Mesendoderm (in vitro differentiated cells): ENCODE measurements at regions not wholly inside any gene's neighbourhood (a gene's known extent, or its start where the extent isn't known, plus 50 kb on each side); places are given as distances from the start of the nearest gene placed in this dataset.

ENCODE experiments used
- DNase-seq: peaks from one replicate; pipeline ENCODE4 v3.0.0; 2013
- H2AK5ac ChIP-seq: 2 replicates; pipeline ENCODE4 v1.6.1; 2013; ENCODE audit warnings: low read length, inconsistent platforms
- H2BK120ac ChIP-seq: 2 replicates; pipeline ENCODE4 v1.6.1; 2013; ENCODE audit warnings: low read depth, mild to moderate bottlenecking, low read length, moderate library complexity, mixed read lengths
- H2BK15ac ChIP-seq: replicated peaks from 2 replicates; pipeline ENCODE4 v1.6.1; 2013; ENCODE audit warnings: low read depth, mild to moderate bottlenecking, moderate library complexity
- H2BK5ac ChIP-seq: 2 replicates; pipeline ENCODE4 v1.6.1; 2013; ENCODE audit warnings: low read length, inconsistent platforms
- H3K18ac ChIP-seq: 2 replicates; pipeline ENCODE4 v1.6.1; 2013; ENCODE audit warnings: mild to moderate bottlenecking, low read length, mixed read lengths
- H3K23ac ChIP-seq: one replicate; pipeline ENCODE4 v1.6.1; 2013; ENCODE audit warnings: low read length
- H3K27ac ChIP-seq: 2 replicates; pipeline ENCODE4 v1.5.1; 2013; ENCODE audit warnings: low read depth, mild to moderate bottlenecking, inconsistent platforms, low read length, moderate library complexity
- H3K27me3 ChIP-seq: 2 replicates; pipeline ENCODE4 v1.6.1; 2013; ENCODE audit warnings: low read length, control low read depth, mild to moderate bottlenecking, inconsistent platforms; ENCODE audit not compliant: insufficient read depth, poor library complexity
- H3K36me3 ChIP-seq: 2 replicates; pipeline ENCODE4 v1.6.1; 2013; ENCODE audit warnings: low read length, inconsistent platforms; ENCODE audit not compliant: control insufficient read depth, insufficient read depth
- H3K4ac ChIP-seq: one replicate; pipeline ENCODE4 v1.6.1; 2013; ENCODE audit warnings: low read depth, mild to moderate bottlenecking, low read length, moderate library complexity
- H3K4me1 ChIP-seq: 2 replicates; pipeline ENCODE4 v1.6.1; 2013; ENCODE audit warnings: low read depth, low read length, inconsistent platforms; ENCODE audit not compliant: control insufficient read depth
- H3K4me2 ChIP-seq: 2 replicates; pipeline ENCODE4 v1.6.1; 2013; ENCODE audit warnings: low read length
- H3K4me3 ChIP-seq: 2 replicates; pipeline ENCODE4 v1.5.1; 2013; ENCODE audit warnings: mild to moderate bottlenecking, low read length
- H3K56ac ChIP-seq: one replicate; pipeline ENCODE4 v1.6.1; 2013; ENCODE audit warnings: low read length
- H3K79me1 ChIP-seq: 2 replicates; pipeline ENCODE4 v1.6.1; 2013; ENCODE audit warnings: low read length, inconsistent platforms
- H3K79me2 ChIP-seq: 2 replicates; pipeline ENCODE4 v1.6.1; 2013; ENCODE audit warnings: mild to moderate bottlenecking, low read length; ENCODE audit not compliant: control insufficient read depth, insufficient read depth
- H3K9ac ChIP-seq: 2 replicates; pipeline ENCODE4 v1.6.1; 2013; ENCODE audit warnings: low read length, inconsistent platforms
- H4K5ac ChIP-seq: one replicate; pipeline ENCODE4 v1.6.1; 2013; ENCODE audit warnings: low read length
- H4K8ac ChIP-seq: one replicate; pipeline ENCODE4 v1.6.1; 2013; ENCODE audit warnings: low read depth, mild to moderate bottlenecking, control low read depth, low read length, moderate library complexity
- WGBS: extraction: QIAGEN DNeasy Blood & Tissue Kit; methylation state at CpG from one replicate; pipeline ENCODE4 v1.1.7; 2013; ENCODE audit warnings: low lambda C conversion rate, missing lambda C conversion rate; ENCODE audit not compliant: insufficient coverage; ENCODE audit errors: extremely low coverage; 5-methylcytosine and 5-hydroxymethylcytosine counted together

DNA sequence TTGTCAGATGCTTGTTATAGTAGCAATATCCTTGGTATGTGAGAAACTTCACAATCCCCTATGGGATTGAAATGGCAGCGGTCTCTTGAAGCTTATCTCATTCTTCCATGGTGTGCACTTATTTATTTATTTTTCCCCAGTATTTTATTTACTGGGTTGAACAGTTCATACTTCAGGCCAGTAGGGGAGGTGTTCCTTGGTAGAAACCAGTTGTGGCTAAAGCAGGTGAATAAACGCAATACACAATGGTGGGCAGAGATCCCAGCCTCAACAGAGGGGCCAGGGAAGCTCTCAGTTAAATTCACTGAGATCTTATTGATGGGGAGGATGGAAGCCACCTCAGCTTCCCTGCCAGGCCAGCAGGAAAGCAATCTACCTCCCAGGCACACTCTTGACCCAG lies 93.7 kb upstream of the SRD5A2 start:
- Histone ChIP-seq H2BK5ac (no peak overlapping the region), H2AK5ac (no peak overlapping the region), H3K27ac (no peak overlapping the region), H2BK120ac (no peak overlapping the region), H3K4me1 (no peaks in the 10 kb centered on the region), H3K56ac (no peak overlapping the region), H3K79me1 (no peaks in the 10 kb centered on the region), H3K4me3 (no peak overlapping the region), H3K4me2 (no peak overlapping the region), H3K9ac (no peak overlapping the region), H3K79me2 (no peaks in the 10 kb centered on the region), H4K8ac (no peak overlapping the region), H3K4ac (no peak overlapping the region), H2BK15ac (no peak overlapping the region), H3K27me3 (no peaks in the 10 kb centered on the region), H4K5ac (no peak overlapping the region), H3K36me3 (no peaks in the 10 kb centered on the region), H3K23ac (no peak overlapping the region), H3K18ac (no peak overlapping the region)
- DNase-seq = peak; percentile 19
- WGBS = no CpG with 5 or more reads among the region's 2 CpGs

DNA sequence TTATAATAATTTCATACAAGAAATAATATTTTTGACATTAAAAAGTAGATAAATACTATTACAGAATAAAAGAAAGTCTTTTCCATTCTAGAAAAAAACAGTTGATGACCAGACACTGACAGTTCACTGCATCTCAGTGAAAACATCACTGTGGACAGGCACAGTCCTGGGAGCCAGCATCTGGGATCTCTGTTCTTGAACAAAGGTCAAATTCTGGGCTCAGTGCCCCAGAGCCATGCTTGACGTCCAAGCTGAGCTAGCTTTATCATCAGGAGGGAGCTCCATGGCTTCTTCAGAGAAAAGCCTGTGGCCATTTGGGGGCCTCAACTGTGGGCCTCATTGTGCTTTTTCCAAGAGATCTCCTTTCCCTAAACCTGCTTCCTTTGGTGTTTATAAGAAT lies 86.1 kb upstream of the SRD5A2 start:
- Histone ChIP-seq H3K18ac (no peak overlapping the region), H3K27me3 (no peaks in the 10 kb centered on the region), H3K27ac (no peak overlapping the region), H3K4me3 (no peak overlapping the region), H3K23ac (no peak overlapping the region), H3K79me2 (no peaks in the 10 kb centered on the region), H4K5ac (no peak overlapping the region), H2AK5ac (no peak overlapping the region), H3K4ac (no peak overlapping the region), H3K9ac (no peak overlapping the region), H3K4me2 (no peak overlapping the region), H2BK120ac (no peak overlapping the region), H3K36me3 (no peaks in the 10 kb centered on the region), H3K4me1 (no peaks in the 10 kb centered on the region), H2BK5ac (no peak overlapping the region), H4K8ac (no peak overlapping the region), H3K56ac (no peak overlapping the region), H3K79me1 (no peaks in the 10 kb centered on the region), H2BK15ac (no peak overlapping the region)
- no peak for DNase-seq
- no CpG with 5 or more reads among the region's 1 CpG for whole genome bisulfite sequencing

DNA sequence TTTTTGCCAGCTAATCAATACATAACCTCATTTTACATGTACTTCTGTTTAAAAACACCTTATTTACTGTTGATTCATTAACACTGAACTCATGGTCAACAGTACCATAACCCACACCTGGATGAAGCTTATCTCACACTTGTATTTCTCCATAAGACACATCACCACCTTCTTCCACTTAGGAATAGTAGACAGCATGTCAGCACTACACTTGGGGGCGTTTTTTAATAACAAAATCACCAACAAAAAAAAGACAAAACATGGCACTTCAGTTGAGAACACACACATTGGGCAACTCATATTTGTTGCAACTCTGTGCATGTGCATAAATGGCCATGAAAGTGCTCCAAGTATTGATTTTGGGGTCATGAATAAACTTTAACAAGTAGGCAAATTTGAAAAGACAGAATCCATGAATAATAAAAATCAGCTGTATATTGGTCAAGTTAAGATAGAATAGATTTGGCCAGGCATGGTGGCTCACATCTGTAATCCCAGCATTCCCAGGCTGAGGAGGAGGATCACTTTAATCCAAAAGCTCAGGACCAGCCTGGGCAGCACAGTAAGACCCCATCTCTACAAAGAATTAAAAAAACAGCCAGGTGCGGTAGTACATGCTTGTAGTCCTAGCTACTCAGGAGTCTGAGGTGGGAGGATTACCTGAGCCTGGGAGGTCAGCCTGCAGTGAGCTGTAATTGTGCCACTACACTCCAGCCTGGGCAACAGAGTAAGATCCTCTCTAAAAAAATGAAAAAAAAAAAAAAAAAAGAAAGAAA lies 84.4 kb upstream of the SRD5A2 start:
- Histone ChIP-seq H3K27me3 (no peaks in the 10 kb centered on the region), H2BK120ac (no peak overlapping the region), H3K27ac (no peak overlapping the region), H3K56ac (no peak overlapping the region), H2AK5ac (no peak overlapping the region), H3K23ac (no peak overlapping the region), H3K36me3 (no peaks in the 10 kb centered on the region), H3K4me3 (no peak overlapping the region), H3K79me2 (no peaks in the 10 kb centered on the region), H3K4me2 (no peak overlapping the region), H4K5ac (no peak overlapping the region), H3K9ac (no peak overlapping the region), H3K4ac (no peak overlapping the region), H3K18ac (no peak overlapping the region), H3K79me1 (no peaks in the 10 kb centered on the region), H2BK15ac (no peak overlapping the region), H3K4me1 (no peaks in the 10 kb centered on the region), H4K8ac (no peak overlapping the region), H2BK5ac (no peak overlapping the region)
- DNase-seq = no peak
- no CpG with 5 or more reads among the region's 2 CpGs for WGBS

DNA sequence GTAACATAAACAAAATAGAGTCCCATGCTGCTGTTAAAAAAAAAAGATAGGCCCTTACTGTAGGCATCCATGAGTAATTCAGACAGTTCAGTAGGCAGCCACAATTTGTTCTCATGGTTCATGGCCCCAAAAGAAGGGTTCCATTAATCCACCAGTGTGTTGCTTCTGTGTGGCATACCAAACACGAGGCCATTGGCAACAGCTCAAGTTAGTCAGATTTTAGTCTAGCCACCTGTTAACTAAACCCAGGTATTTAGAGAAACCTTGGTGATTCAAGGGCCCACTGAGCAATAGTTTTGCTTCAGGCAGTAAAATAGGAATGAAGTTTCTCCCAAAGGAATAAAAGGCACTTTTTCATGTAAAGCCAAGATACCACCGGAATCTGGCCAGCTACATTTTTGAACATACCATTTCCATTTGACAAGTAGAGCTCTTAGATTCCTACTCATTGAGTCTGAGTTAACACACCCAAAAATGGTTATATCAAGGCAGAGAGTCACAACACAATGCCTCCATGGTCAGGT lies 80.1 kb upstream of the SRD5A2 start:
- Histone ChIP-seq H2BK120ac (no peak overlapping the region), H2AK5ac (no peak overlapping the region), H4K5ac (no peak overlapping the region), H3K4me2 (no peak overlapping the region), H3K36me3 (no peaks in the 10 kb centered on the region), H3K79me2 (no peaks in the 10 kb centered on the region), H3K4ac (no peak overlapping the region), H3K79me1 (no peaks in the 10 kb centered on the region), H3K4me3 (no peak overlapping the region), H2BK15ac (no peak overlapping the region), H3K9ac (no peak overlapping the region), H3K27me3 (no peaks in the 10 kb centered on the region), H2BK5ac (no peak overlapping the region), H3K56ac (no peak overlapping the region), H3K27ac (no peak overlapping the region), H3K23ac (no peak overlapping the region), H3K4me1 (no peaks in the 10 kb centered on the region), H3K18ac (no peak overlapping the region), H4K8ac (no peak overlapping the region)
- no peak for DNase-seq
- WGBS = no CpG with 5 or more reads among the region's 2 CpGs

DNA sequence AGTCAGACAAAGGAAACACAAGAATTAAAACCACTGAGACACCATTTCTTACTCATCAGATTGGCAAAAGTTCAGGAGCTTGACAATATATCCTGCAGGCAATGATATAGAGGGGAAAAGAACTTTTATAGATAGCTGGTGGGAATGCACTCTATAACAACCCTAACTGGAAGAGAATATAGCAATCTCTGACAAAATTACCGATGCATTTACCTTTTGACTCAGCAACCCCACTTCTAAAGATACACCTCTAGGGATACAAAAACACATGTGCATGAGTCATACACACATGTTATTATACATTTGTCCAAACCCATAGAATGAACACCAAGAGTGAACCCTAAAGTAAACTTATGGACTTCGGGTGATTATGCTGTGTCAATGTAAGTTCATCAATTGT lies 79.4 kb upstream of the SRD5A2 start:
- Histone ChIP-seq H4K8ac (no peak overlapping the region), H3K27ac (no peak overlapping the region), H3K36me3 (no peaks in the 10 kb centered on the region), H3K79me2 (no peaks in the 10 kb centered on the region), H3K23ac (no peak overlapping the region), H3K4ac (no peak overlapping the region), H2BK5ac (no peak overlapping the region), H3K56ac (no peak overlapping the region), H4K5ac (no peak overlapping the region), H2AK5ac (no peak overlapping the region), H3K4me3 (no peak overlapping the region), H3K18ac (no peak overlapping the region), H3K27me3 (no peaks in the 10 kb centered on the region), H3K4me1 (no peaks in the 10 kb centered on the region), H3K9ac (no peak overlapping the region), H3K79me1 (no peaks in the 10 kb centered on the region), H2BK15ac (no peak overlapping the region), H2BK120ac (no peak overlapping the region), H3K4me2 (no peak overlapping the region)
- DNase-seq = no peak
- WGBS = no CpG with 5 or more reads among the region's 2 CpGs

DNA sequence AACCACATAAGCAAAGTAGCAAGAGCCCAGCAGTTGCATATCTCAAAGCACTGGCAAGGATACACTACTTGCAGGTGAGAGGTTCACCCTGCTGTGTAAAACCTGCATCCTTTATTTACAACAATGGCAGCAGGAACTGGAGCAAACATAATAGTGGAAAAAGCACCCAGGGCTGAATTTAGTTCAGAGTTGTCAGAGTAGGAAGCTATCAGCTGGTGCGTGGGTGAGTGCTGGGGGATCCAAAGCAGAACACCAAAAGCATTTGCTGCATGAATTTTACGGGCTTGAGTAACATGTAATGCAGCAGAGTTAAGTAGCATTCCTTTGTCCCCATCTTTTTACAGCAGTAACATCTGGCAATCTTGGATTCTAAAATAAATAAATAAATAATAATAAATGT lies 73.5 kb upstream of the SRD5A2 start:
- no peak overlapping the region for H2BK15ac ChIP-seq
- no peak overlapping the region for H4K8ac ChIP-seq
- no peaks in the 10 kb centered on the region for H3K79me2 ChIP-seq
- no peaks in the 10 kb centered on the region for H3K4me1 ChIP-seq
- H3K79me1 ChIP-seq = no peaks in the 10 kb centered on the region
- no peak overlapping the region for H2AK5ac ChIP-seq
- no peak for DNase-seq
- no peak overlapping the region for H3K18ac ChIP-seq
- H3K9ac ChIP-seq = no peak overlapping the region
- no peak overlapping the region for H3K4ac ChIP-seq
- no peak overlapping the region for H4K5ac ChIP-seq
- H2BK120ac ChIP-seq = no peak overlapping the region
- no peak overlapping the region for H3K56ac ChIP-seq
- H3K23ac ChIP-seq = no peak overlapping the region
- no peaks in the 10 kb centered on the region for H3K36me3 ChIP-seq
- H2BK5ac ChIP-seq = no peak overlapping the region
- no peak overlapping the region for H3K27ac ChIP-seq
- WGBS = no CpG with 5 or more reads among the region's 2 CpGs
- H3K27me3 ChIP-seq = no peaks in the 10 kb centered on the region
- H3K4me2 ChIP-seq = no peak overlapping the region
- H3K4me3 ChIP-seq = no peak overlapping the region
